ENCODE measurements at regions not wholly inside any gene's neighbourhood (a gene's known extent, or its start where the extent isn't known, plus 50 kb on each side); places are given as distances from the start of the nearest gene placed in this dataset.

DNA sequence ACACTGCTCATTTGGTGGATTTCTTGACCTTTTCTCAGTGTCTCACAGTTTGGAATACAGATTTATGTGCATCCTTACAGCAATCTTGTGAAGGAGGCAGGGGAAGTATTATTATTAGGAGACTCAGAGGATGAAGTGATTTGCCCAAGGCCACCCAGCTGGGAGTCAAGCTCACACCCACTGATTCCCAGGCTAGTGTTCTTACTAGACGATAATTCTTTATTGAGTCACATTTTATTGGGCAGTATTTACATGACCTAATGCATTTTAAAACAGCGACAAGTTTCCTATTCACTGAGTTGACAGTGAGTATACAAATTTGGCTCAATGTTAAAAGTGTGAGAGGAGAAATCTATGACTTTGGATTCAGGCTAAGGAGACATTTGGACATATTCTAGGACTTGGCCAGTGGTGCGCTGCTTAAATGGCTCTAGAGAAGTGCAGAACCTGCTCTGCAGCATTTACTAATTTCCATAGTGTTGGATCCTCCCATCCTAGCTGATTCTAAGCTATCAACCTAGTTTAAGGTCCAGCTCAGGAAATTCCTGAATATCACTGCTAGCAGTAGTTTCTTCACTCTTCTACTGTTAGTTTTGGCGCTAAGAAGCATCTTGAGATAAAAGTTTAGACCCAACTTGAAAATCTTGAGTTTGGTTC, 199.3 kb downstream of the MTX2 start:
- no peak for DNase-seq (ENCODE audit: low read depth in 2 of 2)

DNA sequence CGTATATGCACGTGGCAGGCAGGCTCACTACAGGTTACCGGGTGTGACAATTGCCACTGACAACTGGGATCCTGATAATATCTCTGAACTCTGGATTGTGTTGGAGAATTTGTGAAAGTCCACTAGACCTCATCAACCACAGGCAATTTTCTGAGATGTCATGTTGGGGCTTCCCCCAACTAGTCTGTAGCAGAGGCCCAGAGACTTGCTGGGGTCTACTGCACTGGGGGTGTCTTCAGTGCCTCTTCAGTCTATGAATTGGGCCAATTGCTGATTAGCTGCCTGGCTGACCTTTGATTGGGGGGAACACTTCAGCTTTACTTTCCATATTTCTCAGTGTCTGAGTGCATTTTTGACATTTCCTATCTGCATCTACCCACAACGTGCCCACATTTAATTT, 201.5 kb downstream of the MTX2 start:
- no peak for DNase-seq (ENCODE audit: low read depth in 2 of 2)

DNA sequence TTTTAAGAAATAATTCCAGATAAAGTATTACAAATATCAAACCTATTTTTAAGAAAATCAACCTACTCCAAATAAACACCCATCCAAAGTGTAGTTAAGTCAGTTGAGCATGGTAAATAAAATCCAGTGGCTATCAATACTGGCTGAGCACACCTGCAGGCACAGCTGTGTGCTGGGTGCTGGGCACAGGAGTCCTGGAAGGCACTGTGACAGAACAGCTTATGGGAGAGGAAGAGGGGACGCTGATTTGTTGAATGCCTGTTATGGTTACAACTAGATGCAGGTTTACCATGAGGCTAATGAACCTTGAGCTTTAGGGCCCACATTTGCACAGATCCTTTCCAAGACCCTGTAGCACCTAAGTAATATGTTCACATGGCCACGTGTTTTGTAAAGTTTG, 202.7 kb downstream of the MTX2 start:
- no peak for DNase-seq (ENCODE audit: low read depth in 2 of 2)

DNA sequence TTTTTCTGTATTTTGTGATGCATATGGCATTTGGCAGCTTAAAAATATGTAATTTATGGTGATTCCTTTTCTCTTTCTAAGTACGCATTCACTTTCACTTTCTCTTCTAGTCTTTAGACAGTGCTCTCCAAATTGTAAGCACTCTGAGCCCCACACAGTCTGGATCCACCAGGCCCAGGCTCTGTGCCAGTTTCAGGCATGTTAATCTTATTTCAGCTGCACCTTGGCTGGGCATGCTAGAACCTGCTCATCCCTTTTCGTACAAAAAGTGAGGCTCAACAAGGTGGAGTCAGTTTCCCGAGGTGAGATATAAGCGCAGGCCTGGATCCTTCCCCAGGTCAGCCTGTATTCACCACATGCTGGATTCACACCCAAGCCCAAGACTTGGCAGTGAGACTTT, 203.9 kb downstream of the MTX2 start:
- DNase-seq (ENCODE audit: low read depth in 2 of 2): no peak

DNA sequence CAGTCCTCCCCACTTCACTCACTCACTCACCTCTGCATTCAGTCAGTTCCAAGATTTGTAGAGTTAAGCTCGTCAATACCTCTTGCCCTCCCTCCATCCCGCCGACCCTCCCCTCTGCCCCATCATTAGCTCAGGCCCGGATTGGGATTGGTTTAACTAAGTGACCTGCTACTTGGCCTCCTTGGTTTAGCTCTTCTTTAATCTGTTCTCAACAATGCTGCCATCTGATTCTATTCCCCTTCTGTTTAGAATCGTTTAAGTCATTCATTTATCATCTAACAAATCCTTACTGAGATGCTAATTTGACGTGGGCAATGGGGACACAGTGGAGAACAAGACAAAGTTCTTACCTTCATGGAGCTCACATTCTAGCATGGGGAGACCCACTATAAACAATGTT, 204.6 kb downstream of the MTX2 start:
- no peak for DNase-seq (ENCODE audit: low read depth in 2 of 2)

DNA sequence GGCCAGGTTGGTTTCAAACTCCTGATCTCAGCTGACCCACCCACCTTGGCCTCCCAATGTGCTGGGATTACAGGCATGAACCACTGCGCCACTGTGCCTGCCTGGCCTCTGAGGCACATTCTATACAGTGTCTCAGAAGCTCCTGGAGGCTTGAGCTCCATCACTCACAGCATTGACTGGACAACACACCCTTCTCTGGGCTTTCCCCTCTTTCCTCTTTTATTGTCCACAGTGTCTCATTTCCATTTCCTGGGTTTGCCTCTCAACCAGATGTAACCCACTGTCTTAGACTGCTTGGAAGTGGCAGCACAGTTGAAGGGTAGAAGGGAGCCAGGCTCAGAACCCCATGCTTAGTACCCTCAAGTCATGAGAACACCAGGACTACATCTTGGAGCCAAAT, 208.1 kb downstream of the MTX2 start:
- no peak for DNase-seq (ENCODE audit: low read depth in 2 of 2)

DNA sequence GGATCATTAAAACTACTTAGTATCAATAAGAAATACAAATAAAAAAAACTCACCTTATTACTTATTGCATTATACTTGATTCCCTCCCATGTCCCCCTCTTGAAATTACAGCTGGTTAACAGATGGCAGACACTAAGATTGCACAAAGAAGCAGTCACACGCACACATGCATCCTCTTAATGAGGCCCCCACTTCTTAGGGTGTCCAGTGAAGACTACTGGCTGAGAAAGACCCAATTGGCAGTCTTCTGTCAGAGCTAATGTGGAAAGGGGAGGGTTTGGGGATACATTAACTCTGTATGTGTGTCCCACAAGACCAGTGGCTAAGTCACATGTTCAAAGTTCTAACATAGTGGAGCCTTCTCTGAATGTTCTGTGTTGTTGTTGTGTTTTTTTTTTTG, 210.7 kb downstream of the MTX2 start:
- DNase-seq (ENCODE audit: low read depth in 2 of 2): no peak

DNA sequence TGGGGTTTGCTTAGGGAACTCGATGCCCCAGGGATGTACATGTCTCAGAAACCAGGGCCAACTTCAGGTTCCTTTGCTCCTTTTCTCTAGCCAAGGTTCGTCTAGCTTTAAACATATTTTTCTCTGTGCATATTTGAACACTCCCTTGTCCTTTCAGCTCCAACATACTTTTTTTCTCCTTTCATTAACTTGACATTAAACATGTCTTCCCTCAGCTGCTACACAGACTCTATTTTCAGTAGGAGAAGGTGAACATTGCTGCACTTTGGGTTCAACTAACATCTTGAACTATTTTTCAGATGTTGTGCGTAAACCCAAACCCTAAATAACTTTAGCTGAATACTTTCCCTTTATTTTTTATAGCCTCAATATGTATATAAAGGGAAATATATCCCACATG, 212.9 kb downstream of the MTX2 start:
- no peak for DNase-seq (ENCODE audit: low read depth in 2 of 2)

DNA sequence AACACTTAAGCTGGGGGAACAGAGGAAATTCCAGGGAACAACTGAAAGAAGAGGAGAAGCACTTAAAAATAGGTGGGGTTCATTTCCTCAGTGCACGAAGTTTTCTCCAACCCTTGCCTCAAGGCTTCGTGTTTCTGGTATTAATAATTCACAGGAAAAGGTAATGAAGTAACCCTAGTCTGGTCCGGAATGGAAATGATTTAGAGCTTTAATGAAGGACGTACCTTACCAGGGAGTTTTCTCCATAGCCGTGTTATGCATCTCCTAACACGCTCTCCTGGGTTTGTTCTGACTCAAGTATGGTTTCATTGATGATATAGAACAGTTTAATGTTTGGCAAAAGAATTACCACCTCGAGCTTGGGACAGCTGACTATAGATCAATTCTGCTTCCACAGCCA, 214.2 kb downstream of the MTX2 start:
- no peak for DNase-seq (ENCODE audit: low read depth in 2 of 2)

DNA sequence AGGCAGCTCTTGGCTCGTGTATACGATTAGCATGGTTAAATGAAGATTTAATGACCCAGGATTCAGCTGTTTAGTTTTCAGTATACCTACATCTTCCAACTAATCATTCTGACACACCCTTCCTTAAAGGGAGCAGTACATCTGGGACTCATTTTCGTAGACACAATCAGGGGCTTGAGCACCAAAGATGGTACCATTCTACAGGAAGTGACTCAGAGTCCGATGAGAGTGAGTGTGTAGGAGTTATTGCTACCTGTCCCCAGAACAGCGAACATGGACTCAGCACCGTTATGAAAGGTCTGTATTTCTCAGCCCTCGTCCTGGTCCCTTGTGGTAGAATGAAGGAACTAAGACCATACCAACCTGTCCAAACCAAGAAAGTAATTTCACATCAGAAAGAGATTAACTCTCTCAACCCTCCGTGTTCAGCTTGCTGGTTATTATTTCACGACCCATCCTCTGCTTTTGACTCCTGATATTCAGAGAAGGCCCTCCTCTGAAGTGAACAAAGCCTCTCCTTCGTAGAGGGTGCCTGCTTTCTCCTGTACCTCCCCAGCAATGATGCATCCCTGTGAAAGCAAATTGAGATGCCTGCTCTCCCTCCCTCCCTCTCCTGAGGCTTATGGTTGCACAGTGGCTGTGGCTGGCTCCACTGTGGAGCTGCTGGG, 214.8 kb downstream of the MTX2 start:
- no peak for DNase-seq (ENCODE audit: low read depth in 2 of 2)

DNA sequence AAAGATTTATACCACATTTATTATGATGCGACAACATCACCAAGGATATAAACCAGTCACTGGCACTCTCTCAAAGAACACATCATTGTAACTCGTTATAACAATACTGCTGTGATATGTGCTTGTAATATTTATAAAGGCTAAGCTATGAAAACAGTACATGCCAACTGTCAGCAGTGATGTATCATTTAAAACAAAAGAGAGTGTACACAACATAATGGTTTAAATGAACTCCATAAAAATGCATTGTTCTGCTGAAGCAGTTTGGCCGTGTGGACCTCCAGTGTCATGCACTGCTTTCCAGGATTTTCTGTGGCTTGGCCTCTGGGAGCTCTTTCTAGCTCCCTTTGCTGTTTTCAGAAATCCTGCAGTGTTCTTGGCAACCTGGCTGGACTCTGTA, 215.6 kb downstream of the MTX2 start:
- DNase-seq (ENCODE audit: low read depth in 2 of 2): no peak

DNA sequence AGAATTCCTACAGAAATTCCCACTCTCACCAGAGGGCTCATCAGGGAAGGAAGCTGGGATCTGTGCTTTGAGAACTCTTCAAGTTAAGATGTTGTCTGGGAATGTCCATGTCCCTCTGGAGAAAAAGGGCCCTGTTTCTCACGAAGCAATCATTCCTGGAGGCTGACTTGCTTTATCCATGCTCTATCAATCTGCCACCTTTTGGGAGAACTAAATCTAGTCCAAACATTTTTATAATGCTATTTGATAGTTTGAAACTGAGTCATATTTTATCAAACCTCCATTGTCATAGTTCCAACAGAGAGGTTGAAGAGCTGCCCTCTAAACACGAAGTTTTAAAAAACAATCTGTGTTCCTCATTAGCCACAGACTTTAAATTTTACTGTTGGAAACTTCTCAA, 219.2 kb downstream of the MTX2 start:
- no peak for DNase-seq (ENCODE audit: low read depth in 2 of 2)

DNA sequence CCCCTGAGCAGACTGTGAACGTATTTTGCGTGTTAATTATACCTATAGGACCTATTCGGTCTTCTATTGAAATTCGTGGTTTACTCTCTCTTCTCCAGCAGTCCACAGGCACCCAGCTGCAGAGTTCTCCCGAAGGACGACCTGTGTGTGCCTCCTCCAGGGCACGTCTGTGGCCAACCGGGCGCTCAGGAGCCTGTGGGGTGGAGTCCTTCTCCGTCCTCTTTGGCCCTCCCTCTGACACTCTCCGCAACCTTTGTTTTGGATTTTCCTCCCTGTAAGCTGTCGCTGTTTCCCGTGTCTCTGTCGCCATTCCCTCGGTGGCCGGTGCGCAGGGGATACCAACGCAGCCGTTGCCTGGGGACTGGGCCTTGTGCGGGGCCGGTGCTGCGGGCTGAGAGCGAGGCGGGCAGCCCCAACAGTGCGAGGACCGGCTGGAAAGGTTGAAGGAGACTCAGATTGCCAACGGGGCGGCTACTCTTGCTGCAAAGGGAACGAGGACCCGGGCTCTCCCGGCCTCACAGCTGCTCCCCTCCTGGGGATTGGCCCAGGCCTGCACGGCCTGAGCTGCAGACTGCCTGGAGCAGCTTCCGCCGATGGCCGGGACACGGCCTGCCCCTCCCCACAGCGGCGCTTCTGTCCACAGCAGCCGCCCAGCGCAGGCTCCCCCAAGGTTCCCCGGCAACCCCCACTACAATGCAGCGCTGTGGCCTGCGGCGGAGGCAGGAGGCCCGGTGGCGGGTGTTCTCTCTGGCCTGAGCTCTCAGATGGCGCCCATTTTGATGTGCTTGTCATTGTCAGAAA, 221.0 kb downstream of the MTX2 start:
- DNase-seq (ENCODE audit: low read depth in 2 of 2): no peak

DNA sequence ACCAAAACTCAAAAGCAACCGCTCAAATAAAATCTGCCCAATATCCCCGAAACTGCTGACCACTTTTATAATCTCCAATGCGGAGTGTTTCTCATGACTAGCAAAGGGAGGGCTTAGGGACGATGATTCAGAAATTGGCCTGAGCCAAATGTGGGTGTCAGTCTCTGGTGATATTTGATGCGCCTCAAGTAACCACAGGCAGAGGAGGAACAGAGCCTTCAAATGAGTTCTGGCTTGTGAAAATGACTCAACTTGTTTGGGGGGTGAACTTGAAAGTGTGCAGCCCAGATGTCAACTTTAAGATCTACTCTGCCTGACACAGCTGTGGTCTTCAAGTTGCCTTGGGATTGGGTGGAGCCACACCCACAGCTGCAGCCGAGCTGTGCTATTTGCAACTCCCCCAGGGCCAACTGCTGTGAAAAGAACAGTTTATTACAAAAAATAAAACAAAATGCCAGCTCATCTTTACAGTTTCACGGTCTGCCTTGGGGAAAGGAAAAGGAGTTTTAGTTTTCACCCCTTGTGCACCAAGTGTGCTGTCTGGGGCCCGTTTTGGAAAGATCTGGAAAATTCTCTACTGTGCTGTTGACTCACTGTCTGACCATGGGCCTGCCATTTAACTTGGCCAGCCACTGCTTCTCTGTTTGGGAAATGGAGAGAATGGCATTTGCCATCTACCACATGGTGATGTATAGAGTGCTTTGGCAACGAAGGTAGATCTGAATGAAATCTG, 222.1 kb downstream of the MTX2 start:
- no peak for DNase-seq (ENCODE audit: low read depth in 2 of 2)

DNA sequence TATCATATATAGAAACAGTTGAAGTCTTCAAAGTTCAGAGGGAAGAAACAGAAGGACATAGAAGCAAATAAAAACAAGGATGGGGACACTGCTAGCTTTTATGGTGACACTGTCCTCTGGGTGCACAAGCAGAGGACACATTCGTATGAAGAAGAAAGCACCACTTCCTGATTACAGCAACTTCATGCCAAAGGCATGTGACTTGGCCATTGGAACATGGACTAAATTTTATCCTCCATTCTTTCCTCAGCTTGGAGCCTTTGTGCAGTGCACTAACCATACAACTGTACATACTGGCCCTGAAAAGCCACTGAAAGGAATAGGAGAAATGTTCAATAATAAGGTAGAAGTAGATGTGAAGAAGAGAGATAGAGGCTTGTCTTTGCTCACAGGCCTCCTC, 223.3 kb downstream of the MTX2 start:
- DNase-seq (ENCODE audit: low read depth in 2 of 2): no peak

DNA sequence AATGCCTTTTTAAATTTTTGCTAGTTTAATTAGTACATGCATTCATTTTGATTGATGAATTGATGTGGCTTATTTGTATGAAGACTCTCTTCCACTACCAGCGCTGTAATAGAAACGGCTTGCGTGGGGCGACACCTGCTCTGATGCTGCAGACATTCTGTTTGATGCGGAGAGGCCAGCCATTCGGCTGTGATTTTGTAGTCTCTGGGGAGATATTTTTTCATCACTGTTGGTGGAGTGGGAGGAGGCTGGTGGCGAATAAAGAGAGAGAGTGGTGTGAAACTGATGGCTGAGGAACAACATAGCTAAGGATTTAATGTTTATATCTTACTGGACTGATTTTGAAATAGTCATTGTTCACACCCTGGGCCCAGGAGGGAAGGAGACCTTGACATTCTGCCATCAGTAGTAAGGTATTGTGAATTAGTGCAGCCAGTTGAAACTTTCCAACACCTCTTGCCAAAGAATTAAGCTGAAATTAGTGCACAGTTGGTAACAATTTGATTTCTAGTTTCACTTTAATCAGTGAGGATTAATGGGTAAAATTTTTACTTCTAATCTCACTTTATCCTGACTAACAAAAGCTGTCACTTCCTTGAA, 224.1 kb downstream of the MTX2 start:
- no peak for DNase-seq (ENCODE audit: low read depth in 2 of 2)

DNA sequence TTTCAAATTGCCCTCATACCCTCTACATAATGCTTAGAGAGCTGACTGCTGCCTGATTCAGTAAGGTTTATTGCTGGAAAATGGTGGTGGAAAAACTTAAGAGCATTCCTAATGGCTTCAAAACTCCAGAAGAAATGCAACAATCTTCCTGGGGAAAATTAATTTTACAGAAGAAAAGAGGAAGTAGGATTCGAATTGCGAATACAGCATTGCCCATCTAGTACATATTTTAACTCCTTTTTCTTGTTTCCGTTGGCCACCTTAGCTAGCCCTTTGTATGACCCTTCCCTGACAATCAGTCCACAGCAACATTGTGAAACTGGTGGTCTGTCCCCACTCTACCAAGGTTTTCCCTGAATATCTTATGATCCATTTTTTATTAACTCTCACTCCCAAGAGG, 224.7 kb downstream of the MTX2 start:
- DNase-seq (ENCODE audit: low read depth in 2 of 2): no peak

DNA sequence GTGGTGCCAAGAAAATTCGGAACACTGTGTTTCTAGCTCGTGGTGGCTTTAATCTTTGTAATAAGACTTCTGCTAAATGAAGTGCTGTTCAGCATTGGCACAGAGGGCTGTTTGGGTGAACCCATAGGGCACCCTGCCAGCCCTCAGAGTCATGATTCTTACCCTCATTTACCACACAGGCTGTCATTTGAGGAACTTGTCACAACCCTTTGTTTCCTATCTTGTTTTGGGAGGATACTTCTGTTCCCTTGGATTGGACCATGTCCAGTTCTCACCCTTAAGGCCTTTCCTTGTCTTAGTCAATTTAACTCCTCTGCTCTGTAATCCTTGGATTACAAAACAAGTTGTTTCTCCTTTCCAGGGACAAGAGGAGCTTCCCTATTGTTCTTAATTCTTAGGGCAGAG, 225.7 kb downstream of the MTX2 start:
- no peak for DNase-seq (ENCODE audit: low read depth in 2 of 2)

DNA sequence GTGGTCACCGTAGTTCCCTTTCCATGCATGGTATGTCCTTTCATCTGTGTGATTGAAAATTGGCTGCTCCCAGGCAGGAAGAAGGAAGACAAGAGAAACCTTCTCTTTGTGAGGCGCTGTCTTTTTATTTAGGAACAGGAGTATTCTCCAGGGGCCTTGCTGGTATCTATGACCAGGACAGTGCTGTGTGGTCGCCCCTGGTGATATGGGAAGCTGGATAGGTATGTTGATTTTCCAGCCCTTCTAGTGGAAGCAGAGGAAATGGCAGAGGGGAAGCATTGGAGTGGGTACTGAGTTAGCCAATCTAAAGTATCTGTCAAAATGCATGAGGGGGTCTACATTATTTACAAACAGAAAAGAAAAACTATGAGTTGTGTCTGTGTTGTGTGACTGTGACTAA, 226.6 kb downstream of the MTX2 start:
- DNase-seq (ENCODE audit: low read depth in 2 of 2): no peak

DNA sequence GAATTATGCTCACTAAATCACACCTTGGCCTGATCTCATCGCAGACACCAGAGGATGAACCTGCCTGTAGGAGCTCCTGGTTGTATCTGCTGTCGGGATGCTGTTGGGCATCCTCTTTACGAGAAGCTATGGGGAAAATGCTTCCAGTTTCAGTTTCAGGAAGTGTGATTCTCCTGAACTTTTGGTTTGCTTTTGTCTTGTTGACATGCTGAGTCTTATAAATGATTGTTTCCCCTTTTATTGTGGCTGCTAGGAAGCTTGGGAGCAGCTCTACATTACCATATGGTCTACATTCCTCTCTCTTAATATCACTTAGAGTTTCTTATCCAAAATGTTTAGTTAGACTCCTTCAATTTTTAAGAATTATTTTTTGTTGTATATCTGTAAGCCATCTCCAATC, 227.5 kb downstream of the MTX2 start:
- no peak for DNase-seq (ENCODE audit: low read depth in 2 of 2)

DNA sequence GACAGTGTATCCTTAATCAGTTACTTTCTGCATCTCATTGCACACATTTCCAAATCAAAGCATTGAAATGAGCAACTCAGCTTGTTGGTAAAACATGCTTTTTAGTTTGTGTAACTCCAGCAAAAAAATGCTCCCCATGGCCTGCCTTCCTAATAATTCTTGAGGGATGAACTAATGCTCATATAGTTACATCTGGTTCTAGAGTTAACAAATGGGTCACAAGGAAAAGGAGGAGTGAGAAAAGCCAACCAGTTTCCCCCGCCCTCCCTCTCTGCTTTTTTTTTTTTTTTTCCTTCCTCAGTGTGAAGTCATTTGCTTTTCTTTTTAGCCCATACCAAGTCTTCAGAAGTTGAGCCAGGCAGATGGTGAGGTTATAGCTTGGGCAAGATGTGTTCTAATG, 231.7 kb downstream of the MTX2 start:
- no peak for DNase-seq (ENCODE audit: low read depth in 2 of 2)

DNA sequence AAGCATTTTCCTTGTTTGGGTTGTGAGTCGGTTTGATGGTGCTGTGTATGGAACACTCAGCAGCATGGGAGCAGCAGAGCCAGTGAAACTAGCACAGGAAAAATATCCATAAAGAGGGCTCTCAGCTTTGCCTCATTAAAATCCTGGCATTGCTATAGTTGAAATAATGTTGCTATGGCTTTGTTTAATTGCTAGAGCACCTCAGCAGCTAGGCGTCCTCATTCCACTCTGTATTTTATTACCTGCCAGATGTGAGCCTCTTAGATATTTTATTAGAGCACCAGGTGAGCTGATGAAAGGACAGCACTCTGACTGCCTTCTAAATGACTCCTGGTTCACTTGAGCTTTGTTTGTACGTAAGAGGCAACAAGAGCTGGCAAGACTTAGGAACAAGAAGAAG, 232.4 kb downstream of the MTX2 start:
- DNase-seq (ENCODE audit: low read depth in 2 of 2): no peak

All from stimulated activated CD4-positive, alpha-beta T cell treated with anti-CD3 and anti-CD28 coated beads, Interleukin-12 subunit alpha, Interleukin-12 subunit beta, amount 100 ng/mL, for 24 hours (primary cell).